K562 (cell line): ENCODE measurements at regions not wholly inside any gene's neighbourhood (a gene's known extent, or its start where the extent isn't known, plus 50 kb on each side); places are given as distances from the start of the nearest gene placed in this dataset.

Experiments used
- ATAC-seq: fragments of 200-7000 bp; cut with Tn5 transposase; 3 replicates; pipeline ENCODE4 v1.9.1; 2020; ENCODE audit warnings: moderate library complexity
- BruUV-seq: library from RNA; stranded (reverse); fragments of 400-500 nt; replicated peaks from 2 replicates; lab custom pipeline; 2021; lab: Mats Ljungman, UMichigan
- CTCF ChIA-PET: fragments of 300-600 bp; formaldehyde crosslinking; extraction: SDS; loops from one replicate; lab custom pipeline; 2021; ENCODE audit warnings: low intra/inter-chr PET ratio; lab: Yijun Ruan, JAX
- POLR2A ChIA-PET: fragments of 300-600, 350-650 bp; sonication (Branson Sonifier 250); formaldehyde crosslinking; extraction: SDS; loops from one replicate; lab custom pipeline; 2021; ENCODE audit warnings: antibody characterized with exemption, inconsistent platforms; lab: Yijun Ruan, JAX
- DNase-seq, 4 experiments: peaks; one replicate each; pipeline versions ENCODE4 v3.0.0 to v3.0.0-alpha.2; 2011 to 2018; ENCODE audit warnings: low spot score in 3 of 4, mixed read lengths in 3 of 4; ENCODE audit errors: extremely low read depth in 1 of 4
- FAIRE-seq: peaks from 2 replicates; lab custom pipeline; 2011; peaks lifted over from hg19 to GRCh38; lab: Jason Lieb, UNC
- H2AFZ ChIP-seq: 2 replicates; pipeline ENCODE4 v1.6.0; 2011; ENCODE audit warnings: low read depth, low read length, control low read depth, inconsistent platforms
- H3K27ac ChIP-seq: fragments of 200-600 bp; 3 replicates; pipeline ENCODE4 v1.8.0; 2011; ENCODE audit warnings: low read depth, mild to moderate bottlenecking, control low read depth, inconsistent platforms, low read length, moderate library complexity, mixed read lengths; ENCODE audit errors: extremely low read depth
- H3K27me3 ChIP-seq, 2 experiments: fragments of 300-600 bp in 1 of 2; 2 replicates in 1 of 2; 3 replicates in 1 of 2; pipeline versions ENCODE4 v1.6.0 to v1.8.0; 2011; ENCODE audit warnings: inconsistent platforms in 2 of 2, low read length in 2 of 2, mild to moderate bottlenecking in 1 of 2, mixed read lengths in 1 of 2, moderate library complexity in 1 of 2; ENCODE audit not compliant: control insufficient read depth in 2 of 2, insufficient read depth in 2 of 2
- H3K36me3 ChIP-seq: fragments of 300-600 bp; 3 replicates; pipeline ENCODE4 v1.8.0; 2011; ENCODE audit warnings: mild to moderate bottlenecking, low read length, inconsistent platforms; ENCODE audit not compliant: control insufficient read depth, insufficient read depth
- H3K4me1 ChIP-seq, 2 experiments: fragments of 200-600 bp in 1 of 2; replicated peaks in 1 of 2; 2 replicates in 1 of 2; 3 replicates in 1 of 2; pipeline versions ENCODE4 v1.5.1 to v1.8.0; 2011; ENCODE audit warnings: inconsistent platforms in 2 of 2, low read length in 2 of 2, mild to moderate bottlenecking in 1 of 2, mixed read lengths in 1 of 2, moderate library complexity in 1 of 2; ENCODE audit not compliant: control insufficient read depth in 2 of 2, insufficient read depth in 2 of 2
- H3K4me2 ChIP-seq: 2 replicates; pipeline ENCODE4 v1.6.1; 2011; ENCODE audit warnings: low read length, control low read depth, inconsistent platforms, mixed read lengths; ENCODE audit not compliant: insufficient read depth
- H3K4me3 ChIP-seq: fragments of 200-600 bp; sonication (generic), shearing (Covaris generic); 2 replicates; pipeline ENCODE4 v1.5.1; 2016; ENCODE audit warnings: control low read depth, inconsistent platforms
- H3K79me2 ChIP-seq: fragments of 200-600 bp; 3 replicates; pipeline ENCODE4 v1.8.0; 2011; ENCODE audit warnings: low read length, inconsistent platforms; ENCODE audit not compliant: control insufficient read depth, insufficient read depth
- H3K9ac ChIP-seq, 2 experiments: 2 replicates each; pipeline versions ENCODE4 v1.6.0 to v1.6.1; 2011; ENCODE audit warnings: low read depth in 2 of 2, low read length in 2 of 2, control low read depth in 1 of 2, inconsistent platforms in 1 of 2, mild to moderate bottlenecking in 1 of 2, mixed read lengths in 1 of 2; ENCODE audit not compliant: insufficient read depth in 1 of 2
- H3K9me1 ChIP-seq: one replicate; pipeline ENCODE4 v1.6.0; 2011; ENCODE audit warnings: inconsistent platforms, mild to moderate bottlenecking, low read length, moderate library complexity; ENCODE audit not compliant: control insufficient read depth, insufficient read depth
- H3K9me3 ChIP-seq: replicated peaks from 2 replicates; pipeline ENCODE4 v1.5.1; 2011; ENCODE audit warnings: low read depth, low read length, inconsistent platforms; ENCODE audit not compliant: control insufficient read depth, insufficient read depth
- H4K20me1 ChIP-seq: replicated peaks from 2 replicates; pipeline ENCODE4 v1.6.1; 2011; ENCODE audit warnings: low read length, inconsistent platforms, mixed read lengths; ENCODE audit not compliant: control insufficient read depth, insufficient read depth
- FIP1L1 ChIP-seq: fragments of 200-400 bp; formaldehyde crosslinking; IDR thresholded peaks from 2 replicates; pipeline ENCODE4 v1.6.1; 2018; ENCODE audit warnings: mild to moderate bottlenecking, low read depth, low read length; ENCODE audit not compliant: poor library complexity, severe bottlenecking
- IRF2 ChIP-seq: sonication (generic); formaldehyde crosslinking; IDR thresholded peaks from 2 replicates; pipeline ENCODE4 v1.8.1; 2022; ENCODE audit warnings: mild to moderate bottlenecking, missing genetic modification reagents
- JUNB ChIP-seq: fragments of 450-650 bp; formaldehyde crosslinking; conservative IDR thresholded peaks from 2 replicates; pipeline ENCODE4 v1.4.0; 2020; ENCODE audit warnings: mild to moderate bottlenecking
- MECOM ChIP-seq: fragments of 250-450 bp; sonication (Bioruptor Pico); IDR thresholded peaks from 2 replicates; pipeline ENCODE4 v1.8.0; 2022; ENCODE audit warnings: inconsistent platforms
- NCOR1 ChIP-seq: fragments of 450-650 bp; IDR thresholded peaks from 2 replicates; pipeline ENCODE4 v1.6.1; 2016; ENCODE audit warnings: mild to moderate bottlenecking, moderate library complexity
- NFIX ChIP-seq: fragments of 250-450 bp; sonication (Bioruptor Pico); IDR thresholded peaks from 2 replicates; pipeline ENCODE4 v1.4.0; 2020; ENCODE audit warnings: low read depth, mild to moderate bottlenecking, moderate library complexity
- POLR2AphosphoS2 ChIP-seq: IDR thresholded peaks from 2 replicates; pipeline ENCODE4 v1.6.1; 2012; ENCODE audit warnings: low read length, improper control_type of control experiment
- PRMT5 ChIP-seq: sonication (generic); formaldehyde crosslinking; IDR thresholded peaks from 2 replicates; pipeline ENCODE4 v1.5.0; 2020; ENCODE audit warnings: missing genetic modification reagents
- RBM15 ChIP-seq: fragments of 200-400 bp; formaldehyde crosslinking; IDR thresholded peaks from 2 replicates; pipeline ENCODE4 v1.6.1; 2018; ENCODE audit warnings: mild to moderate bottlenecking, low read length, moderate library complexity; ENCODE audit not compliant: insufficient read depth
- SNIP1 ChIP-seq: fragments of 450-650 bp; IDR thresholded peaks from 2 replicates; pipeline ENCODE4 v1.7.1; 2017; ENCODE audit warnings: low read depth, mild to moderate bottlenecking
- ZC3H4 ChIP-seq: sonication (generic); formaldehyde crosslinking; IDR thresholded peaks from 2 replicates; pipeline ENCODE4 v1.9.0; 2021; ENCODE audit warnings: missing genetic modification reagents, borderline replicate concordance
- ZNF699 ChIP-seq: fragments of 250-450 bp; sonication (Bioruptor Pico); IDR thresholded peaks from 2 replicates; pipeline ENCODE4 v1.8.0; 2021; ENCODE audit warnings: mild to moderate bottlenecking, moderate library complexity; ENCODE audit not compliant: insufficient replicate concordance
- WGBS: fragments of 100-300 bp; shearing (Covaris generic); methylation state at CpG from one replicate; pipeline ENCODE4 v1.1.6; 2016; ENCODE audit warnings: low coverage, mixed read lengths; ENCODE audit not compliant: insufficient coverage; ENCODE audit errors: missing lambda C conversion rate; 5-methylcytosine and 5-hydroxymethylcytosine counted together
- in situ Hi-C: fragments of 300-500 bp; cut with MboI; formaldehyde crosslinking; loops from 4 replicates; pipeline ENCODE4 v1.15.0; 2018; ENCODE audit warnings: inconsistent platforms, mixed read lengths
- intact Hi-C: fragments of 100-400 bp; cut with micrococcal nuclease; formaldehyde crosslinking; loops from 2 replicates; pipeline ENCODE4 v1.14.2; 2022
- TF ChIP-seq, protein P1 (sequence below): fragments of 450-650 bp; IDR thresholded peaks from 2 replicates; pipeline ENCODE4 v1.6.1; 2018; ENCODE audit not compliant: partially characterized antibody

GRCh38 chr9:74321396-74321795, 175.7 kb upstream of the RORB start (continued):
- TF ChIP-seq ZNF699 (CRISPR knock-in tag): no peak
- TF ChIP-seq JUNB: no peak
- no peak for TF ChIP-seq PRMT5 (CRISPR knock-in tag)
- TF ChIP-seq, all 486 proteins: peak for 0

GRCh38 chr9:74322661-74323314, 174.3 kb upstream of the RORB start:
- H3K9ac ChIP-seq: no peak overlapping the region
- ChIA-PET CTCF (no interaction called here), POLR2A (no interaction called here)
- H3K4me3 ChIP-seq: no peak overlapping the region
- no peaks in the 10 kb centered on the region for H3K9me3 ChIP-seq
- H3K9me1 ChIP-seq: no peaks in the 10 kb centered on the region
- FAIRE-seq (no peak), ATAC-seq (no peak), DNase-seq (no peak)
- WGBS: 0% methylated on average over 1 of the region's 3 CpGs
- H3K27ac ChIP-seq: no peak overlapping the region
- no peak overlapping the region for H3K4me2 ChIP-seq
- intact Hi-C loops (no loop called here), in situ Hi-C loops (no loop called here)
- TF ChIP-seq ZC3H4: no peak
- no peak for TF ChIP-seq RBM15
- TF ChIP-seq NCOR1: no peak
- no peak for TF ChIP-seq SNIP1
- TF ChIP-seq NFIX: no peak
- no peak for TF ChIP-seq IRF2
- TF ChIP-seq, protein P1, sequence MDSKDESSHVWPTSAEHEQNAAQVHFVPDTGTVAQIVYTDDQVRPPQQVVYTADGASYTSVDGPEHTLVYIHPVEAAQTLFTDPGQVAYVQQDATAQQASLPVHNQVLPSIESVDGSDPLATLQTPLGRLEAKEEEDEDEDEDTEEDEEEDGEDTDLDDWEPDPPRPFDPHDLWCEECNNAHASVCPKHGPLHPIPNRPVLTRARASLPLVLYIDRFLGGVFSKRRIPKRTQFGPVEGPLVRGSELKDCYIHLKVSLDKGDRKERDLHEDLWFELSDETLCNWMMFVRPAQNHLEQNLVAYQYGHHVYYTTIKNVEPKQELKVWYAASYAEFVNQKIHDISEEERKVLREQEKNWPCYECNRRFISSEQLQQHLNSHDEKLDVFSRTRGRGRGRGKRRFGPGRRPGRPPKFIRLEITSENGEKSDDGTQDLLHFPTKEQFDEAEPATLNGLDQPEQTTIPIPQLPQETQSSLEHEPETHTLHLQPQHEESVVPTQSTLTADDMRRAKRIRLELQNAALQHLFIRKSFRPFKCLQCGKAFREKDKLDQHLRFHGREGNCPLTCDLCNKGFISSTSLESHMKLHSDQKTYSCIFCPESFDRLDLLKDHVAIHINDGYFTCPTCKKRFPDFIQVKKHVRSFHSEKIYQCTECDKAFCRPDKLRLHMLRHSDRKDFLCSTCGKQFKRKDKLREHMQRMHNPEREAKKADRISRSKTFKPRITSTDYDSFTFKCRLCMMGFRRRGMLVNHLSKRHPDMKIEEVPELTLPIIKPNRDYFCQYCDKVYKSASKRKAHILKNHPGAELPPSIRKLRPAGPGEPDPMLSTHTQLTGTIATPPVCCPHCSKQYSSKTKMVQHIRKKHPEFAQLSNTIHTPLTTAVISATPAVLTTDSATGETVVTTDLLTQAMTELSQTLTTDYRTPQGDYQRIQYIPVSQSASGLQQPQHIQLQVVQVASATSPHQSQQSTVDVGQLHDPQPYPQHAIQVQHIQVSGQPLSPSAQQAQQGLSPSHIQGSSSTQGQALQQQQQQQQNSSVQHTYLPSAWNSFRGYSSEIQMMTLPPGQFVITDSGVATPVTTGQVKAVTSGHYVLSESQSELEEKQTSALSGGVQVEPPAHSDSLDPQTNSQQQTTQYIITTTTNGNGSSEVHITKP: no peak
- TF ChIP-seq FIP1L1: no peak
- no peak for TF ChIP-seq POLR2AphosphoS2
- no peak for TF ChIP-seq MECOM (CRISPR knock-in tag)
- H3K79me2 ChIP-seq: no peaks in the 10 kb centered on the region
- no peaks in the 10 kb centered on the region for H3K4me1 ChIP-seq
- H2AFZ ChIP-seq: no peak overlapping the region
- H4K20me1 ChIP-seq: no peaks in the 10 kb centered on the region
- no peaks in the 10 kb centered on the region for H3K36me3 ChIP-seq
- no peaks in the 10 kb centered on the region for H3K27me3 ChIP-seq
- BruUV-seq: no TSS peak
